HEK293 (cell line): ENCODE measurements at regions not wholly inside any gene's neighbourhood (a gene's known extent, or its start where the extent isn't known, plus 50 kb on each side); places are given as distances from the start of the nearest gene placed in this dataset.

Experiments used
- CTCF ChIA-PET: fragments of 350-600 bp; formaldehyde crosslinking; extraction: SDS; loops from one replicate; lab custom pipeline; 2021; ENCODE audit warnings: antibody characterized with exemption; lab: Yijun Ruan, JAX
- POLR2A ChIA-PET: fragments of 300-600 bp; formaldehyde crosslinking; extraction: SDS; loops from one replicate; lab custom pipeline; 2020; ENCODE audit warnings: antibody characterized with exemption, inconsistent platforms; lab: Yijun Ruan, JAX
- H3K27ac ChIP-seq: fragments of 200-500 bp; sonication (Bioruptor generic); 2 replicates; pipeline ENCODE4 v1.5.1; 2014; ENCODE audit warnings: low read depth, low read length, control low read depth, inconsistent platforms; ENCODE audit errors: extremely low read depth
- H3K36me3 ChIP-seq, 2 experiments: fragments of 200-500 bp in 1 of 2; sonication (Bioruptor generic) in 1 of 2; 1 replicate in 1 of 2; 2 replicates in 1 of 2; pipeline ENCODE4 v1.5.1; 2014 to 2017; ENCODE audit warnings: inconsistent platforms in 2 of 2, low read length in 2 of 2; ENCODE audit not compliant: control insufficient read depth in 2 of 2, insufficient read depth in 1 of 2
- H3K4me1 ChIP-seq: fragments of 200-500 bp; sonication (Bioruptor generic); 2 replicates; pipeline ENCODE4 v1.5.1; 2014; ENCODE audit warnings: mild to moderate bottlenecking, low read length, inconsistent platforms; ENCODE audit not compliant: control insufficient read depth, insufficient read depth
- H3K4me3 ChIP-seq: 2 replicates; pipeline ENCODE4 v1.5.1; 2011; ENCODE audit warnings: low read depth, mild to moderate bottlenecking, control low read depth, low read length, moderate library complexity
- H3K9me3 ChIP-seq: fragments of 200-500 bp; sonication (Bioruptor generic); 2 replicates; pipeline ENCODE4 v1.5.1; 2014; ENCODE audit warnings: low read depth, low read length, inconsistent platforms; ENCODE audit not compliant: control insufficient read depth, insufficient read depth
- EGR2 ChIP-seq: fragments of 450-650 bp; formaldehyde crosslinking; IDR thresholded peaks from 2 replicates; pipeline ENCODE4 v1.5.1; 2016; ENCODE audit warnings: low read depth, missing biosample characterization, missing genetic modification characterization
- GLIS2 ChIP-seq: fragments of 450-650 bp; formaldehyde crosslinking; IDR thresholded peaks from 2 replicates; pipeline ENCODE4 v1.5.1; 2016; ENCODE audit warnings: missing biosample characterization, missing genetic modification characterization
- KLF17 ChIP-seq: fragments of 450-650 bp; formaldehyde crosslinking; IDR thresholded peaks from 2 replicates; pipeline ENCODE4 v1.5.1; 2016; ENCODE audit warnings: missing biosample characterization, missing genetic modification characterization
- TRIM28 ChIP-seq: IDR thresholded peaks from 2 replicates; pipeline ENCODE4 v1.6.1; 2011; ENCODE audit warnings: low read length, control low read depth, borderline replicate concordance
- ZNF114 ChIP-seq: fragments of 450-650 bp; formaldehyde crosslinking; IDR thresholded peaks from 2 replicates; pipeline ENCODE4 v1.5.0; 2017; ENCODE audit warnings: missing biosample characterization, missing genetic modification characterization
- ZNF16 ChIP-seq: fragments of 450-650 bp; formaldehyde crosslinking; IDR thresholded peaks from 2 replicates; pipeline ENCODE4 v1.5.1; 2016; ENCODE audit warnings: low read depth, missing biosample characterization, missing genetic modification characterization
- ZNF398 ChIP-seq: fragments of 450-650 bp; formaldehyde crosslinking; IDR thresholded peaks from 2 replicates; pipeline ENCODE4 v1.5.1; 2017; ENCODE audit warnings: missing biosample characterization, missing genetic modification characterization
- ZNF404 ChIP-seq: fragments of 450-650 bp; formaldehyde crosslinking; IDR thresholded peaks from 2 replicates; pipeline ENCODE4 v1.5.1; 2017; ENCODE audit warnings: missing biosample characterization, missing genetic modification characterization
- ZNF510 ChIP-seq: fragments of 450-650 bp; formaldehyde crosslinking; IDR thresholded peaks from 2 replicates; pipeline ENCODE4 v1.5.1; 2018; ENCODE audit warnings: mild to moderate bottlenecking, missing genetic modification characterization, missing biosample characterization; ENCODE audit not compliant: insufficient replicate concordance
- ZNF529 ChIP-seq: fragments of 450-650 bp; formaldehyde crosslinking; IDR thresholded peaks from 2 replicates; pipeline ENCODE4 v1.5.1; 2017; ENCODE audit warnings: missing genetic modification characterization, missing biosample characterization; ENCODE audit not compliant: insufficient replicate concordance
- ZNF561 ChIP-seq: fragments of 450-650 bp; IDR thresholded peaks from 2 replicates; pipeline ENCODE4 v1.5.1; 2018; ENCODE audit warnings: missing biosample characterization, missing genetic modification characterization, borderline replicate concordance
- ZNF776 ChIP-seq: fragments of 450-650 bp; formaldehyde crosslinking; IDR thresholded peaks from 2 replicates; pipeline ENCODE4 v1.5.0; 2017; ENCODE audit warnings: missing biosample characterization, missing genetic modification characterization, borderline replicate concordance
- TF ChIP-seq, protein P1 (sequence below): fragments of 450-650 bp; formaldehyde crosslinking; IDR thresholded peaks from 2 replicates; pipeline ENCODE4 v1.5.1; 2016; ENCODE audit warnings: missing biosample characterization, missing genetic modification characterization
- TF ChIP-seq, protein P2 (sequence below): fragments of 450-650 bp; IDR thresholded peaks from 2 replicates; pipeline ENCODE4 v1.5.1; 2018; ENCODE audit warnings: missing biosample characterization, mild to moderate bottlenecking, missing genetic modification characterization
- TF ChIP-seq, protein P3 (sequence below): fragments of 450-650 bp; IDR thresholded peaks from 2 replicates; pipeline ENCODE4 v1.5.1; 2018; ENCODE audit warnings: missing biosample characterization, missing genetic modification characterization
- TF ChIP-seq, protein P4 (sequence below): fragments of 450-650 bp; formaldehyde crosslinking; IDR thresholded peaks from 2 replicates; pipeline ENCODE4; 2016; ENCODE audit warnings: missing biosample characterization, missing genetic modification characterization
- TF ChIP-seq, protein P5 (sequence below): fragments of 450-650 bp; formaldehyde crosslinking; IDR thresholded peaks from 2 replicates; pipeline ENCODE4 v1.5.1; 2016; ENCODE audit warnings: missing biosample characterization, missing genetic modification characterization
- TF ChIP-seq, protein P6 (sequence below): fragments of 450-650 bp; formaldehyde crosslinking; IDR thresholded peaks from 2 replicates; pipeline ENCODE4 v1.5.1; 2016; ENCODE audit warnings: missing biosample characterization, missing genetic modification characterization

GRCh38 chr20:51134405-51134804, 111.5 kb upstream of the KCNG1 start:
- no peaks in the 10 kb centered on the region for H3K36me3 ChIP-seq
- TF ChIP-seq, protein P1, sequence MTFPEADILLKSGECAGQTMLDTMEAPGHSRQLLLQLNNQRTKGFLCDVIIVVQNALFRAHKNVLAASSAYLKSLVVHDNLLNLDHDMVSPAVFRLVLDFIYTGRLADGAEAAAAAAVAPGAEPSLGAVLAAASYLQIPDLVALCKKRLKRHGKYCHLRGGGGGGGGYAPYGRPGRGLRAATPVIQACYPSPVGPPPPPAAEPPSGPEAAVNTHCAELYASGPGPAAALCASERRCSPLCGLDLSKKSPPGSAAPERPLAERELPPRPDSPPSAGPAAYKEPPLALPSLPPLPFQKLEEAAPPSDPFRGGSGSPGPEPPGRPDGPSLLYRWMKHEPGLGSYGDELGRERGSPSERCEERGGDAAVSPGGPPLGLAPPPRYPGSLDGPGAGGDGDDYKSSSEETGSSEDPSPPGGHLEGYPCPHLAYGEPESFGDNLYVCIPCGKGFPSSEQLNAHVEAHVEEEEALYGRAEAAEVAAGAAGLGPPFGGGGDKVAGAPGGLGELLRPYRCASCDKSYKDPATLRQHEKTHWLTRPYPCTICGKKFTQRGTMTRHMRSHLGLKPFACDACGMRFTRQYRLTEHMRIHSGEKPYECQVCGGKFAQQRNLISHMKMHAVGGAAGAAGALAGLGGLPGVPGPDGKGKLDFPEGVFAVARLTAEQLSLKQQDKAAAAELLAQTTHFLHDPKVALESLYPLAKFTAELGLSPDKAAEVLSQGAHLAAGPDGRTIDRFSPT (tag by site-specific recombination) = no peak
- TF ChIP-seq TRIM28 (peak; percentile 34; the same call in 1 of the 2 replicates), ZNF529 (tag by site-specific recombination) (no peak), ZNF398 (no peak), ZNF16 (tag by site-specific recombination) (no peak)
- no peaks in the 10 kb centered on the region for H3K9me3 ChIP-seq
- no peak overlapping the region for H3K27ac ChIP-seq
- ChIA-PET POLR2A (no interaction called here), CTCF (interaction anchor here (0.6 kb wide), 2 partner anchors 19 to 83 kb away, joined by 3 read pairs; no protein-coding TSS in a partner anchor)
- no peak overlapping the region for H3K4me3 ChIP-seq
- H3K4me1 ChIP-seq = no peaks in the 10 kb centered on the region

GRCh38 chr20:51132279-51132678, 109.4 kb upstream of the KCNG1 start:
- Histone ChIP-seq H3K4me1 (no peaks in the 10 kb centered on the region), H3K9me3 (no peaks in the 10 kb centered on the region), H3K36me3 (no peaks in the 10 kb centered on the region), H3K4me3 (no peak overlapping the region), H3K27ac (no peak overlapping the region)
- ChIA-PET POLR2A (no interaction called here), CTCF (interaction anchor here (1.6 kb wide), 1 partner anchor 117 kb away, joined by 7 read pairs; no protein-coding TSS in a partner anchor)
- no peak for TF ChIP-seq EGR2 (tag by site-specific recombination)
- TF ChIP-seq, protein P2, sequence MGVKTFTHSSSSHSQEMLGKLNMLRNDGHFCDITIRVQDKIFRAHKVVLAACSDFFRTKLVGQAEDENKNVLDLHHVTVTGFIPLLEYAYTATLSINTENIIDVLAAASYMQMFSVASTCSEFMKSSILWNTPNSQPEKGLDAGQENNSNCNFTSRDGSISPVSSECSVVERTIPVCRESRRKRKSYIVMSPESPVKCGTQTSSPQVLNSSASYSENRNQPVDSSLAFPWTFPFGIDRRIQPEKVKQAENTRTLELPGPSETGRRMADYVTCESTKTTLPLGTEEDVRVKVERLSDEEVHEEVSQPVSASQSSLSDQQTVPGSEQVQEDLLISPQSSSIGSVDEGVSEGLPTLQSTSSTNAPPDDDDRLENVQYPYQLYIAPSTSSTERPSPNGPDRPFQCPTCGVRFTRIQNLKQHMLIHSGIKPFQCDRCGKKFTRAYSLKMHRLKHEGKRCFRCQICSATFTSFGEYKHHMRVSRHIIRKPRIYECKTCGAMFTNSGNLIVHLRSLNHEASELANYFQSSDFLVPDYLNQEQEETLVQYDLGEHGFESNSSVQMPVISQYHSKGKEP (tag by site-specific recombination) = 0 out of 2 replicates have a peak, but pooled peaks have one; percentile 24
- TF ChIP-seq, protein P3, sequence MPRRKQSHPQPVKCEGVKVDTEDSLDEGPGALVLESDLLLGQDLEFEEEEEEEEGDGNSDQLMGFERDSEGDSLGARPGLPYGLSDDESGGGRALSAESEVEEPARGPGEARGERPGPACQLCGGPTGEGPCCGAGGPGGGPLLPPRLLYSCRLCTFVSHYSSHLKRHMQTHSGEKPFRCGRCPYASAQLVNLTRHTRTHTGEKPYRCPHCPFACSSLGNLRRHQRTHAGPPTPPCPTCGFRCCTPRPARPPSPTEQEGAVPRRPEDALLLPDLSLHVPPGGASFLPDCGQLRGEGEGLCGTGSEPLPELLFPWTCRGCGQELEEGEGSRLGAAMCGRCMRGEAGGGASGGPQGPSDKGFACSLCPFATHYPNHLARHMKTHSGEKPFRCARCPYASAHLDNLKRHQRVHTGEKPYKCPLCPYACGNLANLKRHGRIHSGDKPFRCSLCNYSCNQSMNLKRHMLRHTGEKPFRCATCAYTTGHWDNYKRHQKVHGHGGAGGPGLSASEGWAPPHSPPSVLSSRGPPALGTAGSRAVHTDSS (tag by site-specific recombination) = no peak
- TF ChIP-seq, protein P4, sequence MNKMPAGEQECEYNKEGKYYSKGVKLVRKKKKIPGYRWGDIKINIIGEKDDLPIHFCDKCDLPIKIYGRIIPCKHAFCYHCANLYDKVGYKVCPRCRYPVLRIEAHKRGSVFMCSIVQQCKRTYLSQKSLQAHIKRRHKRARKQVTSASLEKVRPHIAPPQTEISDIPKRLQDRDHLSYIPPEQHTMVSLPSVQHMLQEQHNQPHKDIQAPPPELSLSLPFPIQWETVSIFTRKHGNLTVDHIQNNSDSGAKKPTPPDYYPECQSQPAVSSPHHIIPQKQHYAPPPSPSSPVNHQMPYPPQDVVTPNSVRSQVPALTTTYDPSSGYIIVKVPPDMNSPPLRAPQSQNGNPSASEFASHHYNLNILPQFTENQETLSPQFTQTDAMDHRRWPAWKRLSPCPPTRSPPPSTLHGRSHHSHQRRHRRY (tag by site-specific recombination) = no peak

- Histone ChIP-seq H3K4me1 (no peaks in the 10 kb centered on the region), H3K4me3 (no peak overlapping the region), H3K27ac (no peak overlapping the region), H3K9me3 (no peaks in the 10 kb centered on the region), H3K36me3 (no peaks in the 10 kb centered on the region)
- POLR2A ChIA-PET = no interaction called here
- CTCF ChIA-PET = interaction anchor here (1.6 kb wide), 1 partner anchor 117 kb away, joined by 7 read pairs; no protein-coding TSS in a partner anchor
- TF ChIP-seq ZNF776 (no peak), ZNF404 (no peak), ZNF510 (tag by site-specific recombination) (no peak), TRIM28 (no peak), GLIS2 (tag by site-specific recombination) (no peak), ZNF114 (tag by site-specific recombination) (no peak), ZNF561 (tag by site-specific recombination) (no peak), KLF17 (tag by site-specific recombination) (no peak)
- TF ChIP-seq, protein P5, sequence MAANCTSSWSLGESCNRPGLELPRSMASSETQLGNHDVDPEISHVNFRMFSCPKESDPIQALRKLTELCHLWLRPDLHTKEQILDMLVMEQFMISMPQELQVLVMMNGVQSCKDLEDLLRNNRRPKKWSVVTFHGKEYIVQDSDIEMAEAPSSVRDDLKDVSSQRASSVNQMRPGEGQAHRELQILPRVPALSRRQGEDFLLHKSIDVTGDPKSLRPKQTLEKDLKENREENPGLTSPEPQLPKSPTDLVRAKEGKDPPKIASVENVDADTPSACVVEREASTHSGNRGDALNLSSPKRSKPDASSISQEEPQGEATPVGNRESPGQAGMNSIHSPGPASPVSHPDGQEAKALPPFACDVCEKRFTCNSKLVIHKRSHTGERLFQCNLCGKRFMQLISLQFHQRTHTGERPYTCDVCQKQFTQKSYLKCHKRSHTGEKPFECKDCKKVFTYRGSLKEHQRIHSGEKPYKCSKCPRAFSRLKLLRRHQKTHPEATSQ (tag by site-specific recombination) = no peak
- TF ChIP-seq, protein P6, sequence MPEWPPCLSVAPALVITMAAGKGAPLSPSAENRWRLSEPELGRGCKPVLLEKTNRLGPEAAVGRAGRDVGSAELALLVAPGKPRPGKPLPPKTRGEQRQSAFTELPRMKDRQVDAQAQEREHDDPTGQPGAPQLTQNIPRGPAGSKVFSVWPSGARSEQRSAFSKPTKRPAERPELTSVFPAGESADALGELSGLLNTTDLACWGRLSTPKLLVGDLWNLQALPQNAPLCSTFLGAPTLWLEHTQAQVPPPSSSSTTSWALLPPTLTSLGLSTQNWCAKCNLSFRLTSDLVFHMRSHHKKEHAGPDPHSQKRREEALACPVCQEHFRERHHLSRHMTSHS (tag by site-specific recombination) = no peak
Observed at GRCh38 chr20:51131811-51132210, 108.9 kb upstream of the KCNG1 start.
